ENCODE measurements at regions not wholly inside any gene's neighbourhood (a gene's known extent, or its start where the extent isn't known, plus 50 kb on each side); places are given as distances from the start of the nearest gene placed in this dataset.

DNA sequence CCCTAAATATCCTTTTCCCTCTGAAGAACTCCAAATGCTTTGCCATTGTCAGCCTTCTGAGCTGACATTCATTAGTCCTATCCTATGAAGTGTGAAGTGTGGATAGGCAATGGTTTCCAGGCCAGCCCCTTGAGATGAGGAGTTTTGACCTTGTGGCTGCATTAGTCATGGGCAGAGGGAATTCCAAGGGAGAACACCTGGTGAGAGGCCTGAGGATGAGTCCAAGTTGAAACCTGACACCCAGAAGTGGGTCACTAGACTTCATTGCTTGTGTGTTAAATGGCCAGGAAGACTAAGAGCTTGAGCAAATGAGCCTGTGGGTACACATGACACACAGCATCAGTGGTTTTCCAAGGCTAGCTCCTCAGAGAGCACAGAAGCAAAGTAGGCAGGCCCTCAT is 260.8 kb downstream of the SKAP2 start:
- TF ChIP-seq CTCF (conservative IDR thresholded peaks at IDR 0.05; ENCODE audit: low read length), result no peak
- TF ChIP-seq EZH2phosphoT487 (IDR thresholded peaks at IDR 0.05; ENCODE audit: borderline replicate concordance), result no peak
